ENCODE measurements at regions not wholly inside any gene's neighbourhood (a gene's known extent, or its start where the extent isn't known, plus 50 kb on each side); places are given as distances from the start of the nearest gene placed in this dataset.
"Not testable (repeated sequence)": the region's sequence is repeated elsewhere in the genome, so short reads cannot be mapped to it uniquely, and the experiment has no call there.

DNA sequence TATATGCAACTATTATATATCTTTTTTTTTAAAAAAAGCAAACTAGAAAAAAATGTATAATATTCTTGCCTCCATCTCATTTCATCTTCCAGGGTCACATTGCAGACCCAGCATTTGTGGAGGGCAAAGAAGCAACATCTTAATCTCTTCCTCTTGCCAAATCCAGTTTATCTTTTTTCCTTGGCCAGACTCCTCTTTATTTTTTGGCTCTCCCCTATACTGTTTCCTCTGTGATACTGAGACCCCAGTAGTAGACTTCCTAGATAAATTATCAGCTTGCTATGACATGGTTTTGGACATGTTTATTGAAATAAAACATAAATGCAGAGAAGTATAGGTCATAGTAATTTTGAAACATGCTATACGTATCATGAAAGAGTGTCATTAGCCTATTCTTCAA is 303.8 kb upstream of the DDHD1 start:
- no peak for DNase-seq

DNA sequence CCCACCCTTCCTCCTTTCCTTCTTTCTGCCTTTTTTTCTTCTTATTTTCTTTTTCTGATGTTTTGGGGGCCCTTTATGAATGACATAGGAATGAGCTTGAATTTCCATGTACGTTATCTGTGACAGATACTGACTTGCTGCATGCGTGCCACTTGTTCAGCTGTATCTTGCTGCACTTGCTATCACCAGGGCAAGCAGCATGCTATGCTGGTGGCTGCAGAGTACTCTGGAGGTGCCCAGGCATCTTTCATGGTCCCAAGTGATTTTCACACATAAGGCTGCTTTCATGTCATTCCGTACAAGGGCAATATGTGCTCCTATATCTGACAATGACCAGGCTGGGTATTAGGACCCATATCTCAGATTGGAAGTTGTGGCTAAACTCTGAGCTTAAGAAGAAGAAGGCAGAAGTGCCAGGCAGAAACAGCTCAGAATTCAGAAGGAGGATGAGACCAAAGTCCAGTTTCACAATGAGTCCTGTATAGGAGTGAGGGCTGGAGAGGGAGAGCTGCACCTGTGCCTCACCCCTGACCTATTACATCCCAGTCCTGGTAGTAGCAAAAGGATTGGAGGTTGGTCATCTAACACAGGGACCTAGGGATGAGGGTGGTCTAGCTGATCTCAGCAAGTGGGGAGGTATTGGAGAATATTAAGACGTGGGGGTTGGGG is 299.0 kb upstream of the DDHD1 start:
- DNase-seq: no peak

GRCh38 chr14:53450871-53451270 is 297.7 kb upstream of the DDHD1 start:
- DNase-seq: no peak

DNA sequence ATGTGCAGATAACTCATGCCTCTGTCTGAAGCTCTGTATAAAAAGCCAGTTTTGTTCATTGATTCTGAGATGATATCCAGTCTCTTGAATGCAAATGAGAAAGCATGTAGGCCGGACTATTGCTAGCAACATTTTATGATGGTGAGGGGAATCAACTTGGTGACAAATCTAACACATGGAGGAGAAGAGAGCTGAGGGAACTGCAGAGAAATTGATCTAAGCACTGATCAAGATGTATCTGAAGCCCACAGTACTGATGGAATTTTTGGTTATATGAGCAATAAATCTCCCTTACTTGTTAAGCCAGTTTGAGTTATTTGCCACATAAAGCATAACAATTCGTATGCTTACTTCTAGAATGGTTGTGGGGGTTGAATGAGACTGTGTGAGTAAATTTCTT is 295.6 kb upstream of the DDHD1 start:
- no peak for DNase-seq

GRCh38 chr14:53444677-53445312 is 291.7 kb upstream of the DDHD1 start:
- DNase-seq: no peak

GRCh38 chr14:53441789-53442188 is 288.7 kb upstream of the DDHD1 start:
- no peak for DNase-seq

DNA sequence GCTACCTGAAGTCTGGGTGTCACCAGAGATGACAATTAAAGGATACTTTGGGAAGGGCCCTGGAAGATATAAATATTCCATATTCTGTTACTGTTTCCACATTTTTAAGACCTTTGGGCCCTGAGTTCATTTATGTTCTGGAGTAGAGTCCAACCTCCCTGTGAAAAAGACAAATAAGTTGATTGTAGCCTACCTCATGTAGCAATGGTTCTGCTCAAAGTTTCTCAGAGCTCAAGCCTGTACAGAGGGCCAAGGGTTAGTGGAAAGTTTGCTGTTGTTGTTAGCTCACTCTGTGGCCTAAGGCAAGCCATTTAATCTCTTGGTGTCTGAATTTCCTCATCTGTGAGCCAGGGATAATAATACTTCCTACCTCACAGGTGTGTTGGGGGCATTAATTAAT is 284.7 kb upstream of the DDHD1 start:
- no peak for DNase-seq

DNA sequence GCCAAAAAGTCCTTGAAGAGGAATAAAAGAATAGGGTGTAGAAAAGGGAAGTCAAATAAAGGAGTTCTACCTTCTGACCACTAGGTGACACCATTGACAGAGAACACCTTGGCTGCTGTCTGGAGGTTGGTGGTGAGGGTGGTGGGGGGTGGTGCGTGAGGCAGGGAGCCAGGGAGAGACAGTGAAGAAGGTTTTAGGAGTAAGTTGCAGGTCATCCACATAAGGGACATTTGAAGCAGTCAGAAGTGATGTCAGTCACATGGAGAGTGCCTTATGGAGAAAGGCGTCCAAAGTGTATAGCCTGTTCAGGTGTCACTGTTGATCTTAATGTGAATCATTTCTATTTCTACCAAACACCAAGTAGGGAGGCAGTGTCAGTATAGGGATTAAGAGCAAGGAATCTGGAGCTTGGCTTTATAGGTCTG is 279.3 kb upstream of the DDHD1 start:
- DNase-seq: no peak

DNA sequence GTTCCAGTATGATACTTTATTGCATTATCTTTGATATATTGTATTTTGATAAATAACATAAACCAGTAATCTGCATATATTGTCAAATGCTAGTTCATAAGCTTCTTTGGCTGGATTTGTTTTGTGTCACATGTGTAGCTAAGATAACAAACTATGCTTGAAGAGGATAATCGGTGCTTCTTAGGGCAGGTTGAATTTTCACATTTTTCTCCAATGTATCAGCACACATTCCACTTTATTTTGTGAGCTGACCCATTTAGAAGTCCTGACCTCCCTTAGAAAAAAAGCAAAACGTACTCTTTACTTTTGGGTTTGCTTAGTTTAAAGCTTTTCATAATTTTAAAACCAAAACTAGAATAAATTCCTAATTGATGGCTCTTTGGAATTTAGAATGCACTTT is 277.7 kb upstream of the DDHD1 start:
- no peak for DNase-seq

DNA sequence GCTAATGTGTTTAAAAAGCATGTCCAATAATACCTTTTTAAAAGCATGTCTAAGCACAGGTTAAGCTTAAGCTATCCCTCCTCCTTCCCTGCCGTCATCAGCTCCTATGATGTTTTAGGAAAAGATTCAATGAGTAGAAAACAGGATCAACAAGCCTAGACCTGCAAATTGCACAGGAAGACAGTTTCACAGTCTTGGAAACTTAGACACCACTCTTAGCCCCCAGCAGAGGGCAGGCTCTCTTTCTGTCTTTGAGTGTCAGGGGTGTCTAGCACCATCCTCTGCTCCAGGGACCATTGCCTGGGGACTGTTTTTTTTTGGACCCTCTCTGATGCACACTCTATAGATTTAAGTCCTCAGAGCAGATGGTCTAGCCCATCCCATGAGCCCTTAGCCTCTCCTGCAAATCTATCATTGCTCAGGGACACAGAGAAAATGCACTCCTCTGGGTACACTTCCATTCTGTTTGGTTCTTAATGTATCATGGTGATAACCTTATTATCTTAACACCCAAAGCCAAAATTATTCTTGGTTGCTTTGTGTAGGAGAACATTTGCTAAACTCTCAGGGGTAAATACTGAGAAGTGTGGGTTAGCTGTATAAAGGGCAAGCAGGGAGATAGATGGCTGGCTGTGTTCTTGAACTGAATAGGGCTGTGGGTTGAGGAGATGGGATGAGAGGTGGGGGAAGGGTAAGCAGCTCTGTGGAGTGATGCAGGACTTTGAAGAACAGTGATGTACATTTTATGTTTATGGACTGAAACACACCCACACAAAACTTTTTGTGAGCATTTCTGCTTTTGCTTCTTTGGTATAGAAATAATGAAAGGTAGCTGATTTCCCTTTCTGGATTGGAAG is 259.9 kb upstream of the DDHD1 start:
- no peak for DNase-seq

- DNase-seq: no peak
Measured at GRCh38 chr14:53411125-53411524, 258.0 kb upstream of the DDHD1 start.

DNA sequence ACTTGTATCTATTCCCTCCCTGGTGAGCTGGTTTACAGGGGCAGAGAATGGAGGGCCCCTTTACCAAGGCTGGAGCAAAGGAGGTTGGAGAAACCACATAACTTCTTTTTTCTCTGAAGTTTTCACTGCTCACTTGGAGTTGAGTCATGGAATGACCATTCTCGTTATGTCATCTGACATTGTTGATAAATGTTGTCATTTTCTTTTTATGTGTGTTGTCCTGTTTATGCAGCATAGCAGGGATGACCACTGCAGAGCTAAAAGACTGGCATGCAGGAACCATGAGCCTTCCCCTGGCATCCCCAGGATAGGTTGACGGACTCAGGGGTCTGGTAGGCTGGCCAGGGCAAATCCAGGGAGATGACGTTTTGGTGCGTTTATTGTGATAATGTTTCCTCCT is 256.8 kb upstream of the DDHD1 start:
- DNase-seq: no peak

DNA sequence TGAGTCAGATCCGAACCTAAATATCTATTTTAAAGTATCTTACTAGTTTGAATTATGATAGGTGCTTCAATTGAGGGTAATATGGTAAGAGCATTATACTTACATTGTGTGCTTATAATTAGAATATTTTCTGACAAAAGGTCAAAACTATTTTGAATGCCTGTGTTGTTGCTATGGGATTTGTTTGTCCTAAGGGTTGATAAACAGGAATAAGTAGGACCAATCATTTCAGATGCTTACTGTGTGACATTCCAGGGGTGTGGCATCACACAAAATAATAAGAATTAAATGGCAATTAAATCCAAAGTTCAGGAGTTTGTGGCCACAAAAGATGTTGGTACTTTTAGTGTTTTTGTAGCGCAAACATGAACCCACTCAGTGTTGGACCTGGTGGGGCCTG is 256.2 kb upstream of the DDHD1 start:
- DNase-seq: no peak

- DNase-seq: no peak
Measured at GRCh38 chr14:53408175-53408879, 255.2 kb upstream of the DDHD1 start.

- no peak for DNase-seq
Measured at GRCh38 chr14:53406519-53406918, 253.4 kb upstream of the DDHD1 start.

GRCh38 chr14:53401646-53402045 is 248.5 kb upstream of the DDHD1 start:
- no peak for DNase-seq

- DNase-seq: no peak
Measured at GRCh38 chr14:53399057-53399456, 245.9 kb upstream of the DDHD1 start.

DNA sequence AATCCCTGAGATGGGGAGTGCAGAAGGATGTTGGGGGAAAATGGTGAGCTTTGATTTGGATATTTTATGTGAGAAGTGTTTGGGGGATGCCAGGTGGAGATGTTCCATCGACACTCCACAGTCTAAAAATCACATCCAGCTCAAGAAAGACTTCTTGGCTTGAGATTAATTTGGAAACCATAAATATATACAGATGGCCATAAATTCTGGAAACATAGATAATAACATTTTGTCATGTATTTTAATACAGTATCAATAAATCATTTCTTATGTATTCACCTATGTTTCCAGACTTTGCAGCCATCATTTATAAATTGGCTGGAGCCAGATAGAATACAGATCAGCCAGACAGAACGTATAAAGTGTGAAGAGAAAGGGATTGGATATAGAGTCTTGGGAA is 245.5 kb upstream of the DDHD1 start:
- DNase-seq: no peak

- DNase-seq: not testable (repeated sequence)
Measured at GRCh38 chr14:53395267-53395666, 242.1 kb upstream of the DDHD1 start.

DNA sequence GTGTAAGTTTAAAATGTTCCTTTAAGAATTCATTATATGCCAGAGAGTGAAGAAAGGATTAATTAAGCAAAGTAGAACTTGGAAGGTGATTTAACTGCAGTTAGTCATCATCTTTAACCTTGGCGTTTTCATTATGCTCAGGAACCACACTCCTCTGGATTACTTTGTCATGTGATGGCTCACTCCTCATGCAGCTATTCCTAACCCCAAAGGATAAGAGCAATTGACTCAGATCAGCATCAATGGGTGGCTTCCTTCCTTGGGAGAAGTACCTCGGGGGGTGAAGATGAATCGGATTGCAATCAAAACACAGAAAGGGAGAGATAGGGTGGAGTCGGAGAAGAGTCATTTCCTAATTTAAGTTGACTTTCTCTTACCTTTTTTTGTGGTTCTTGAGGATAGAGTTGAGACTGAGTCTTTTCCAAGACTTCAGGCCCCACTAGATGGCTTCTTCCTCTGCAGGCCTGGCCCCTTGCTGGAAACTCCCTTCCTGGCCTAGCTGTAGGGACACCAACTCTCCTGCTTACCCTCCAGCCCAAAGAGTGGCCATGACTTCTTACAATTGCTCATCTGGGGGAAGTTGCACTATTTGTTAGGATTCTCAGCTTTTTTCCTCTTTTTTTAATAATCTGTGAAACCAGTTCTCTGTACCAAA is 238.6 kb upstream of the DDHD1 start:
- DNase-seq: no peak

GRCh38 chr14:53391156-53391555 is 238.0 kb upstream of the DDHD1 start:
- no peak for DNase-seq

- DNase-seq: no peak
Measured at GRCh38 chr14:53390008-53390407, 236.9 kb upstream of the DDHD1 start.

DNA sequence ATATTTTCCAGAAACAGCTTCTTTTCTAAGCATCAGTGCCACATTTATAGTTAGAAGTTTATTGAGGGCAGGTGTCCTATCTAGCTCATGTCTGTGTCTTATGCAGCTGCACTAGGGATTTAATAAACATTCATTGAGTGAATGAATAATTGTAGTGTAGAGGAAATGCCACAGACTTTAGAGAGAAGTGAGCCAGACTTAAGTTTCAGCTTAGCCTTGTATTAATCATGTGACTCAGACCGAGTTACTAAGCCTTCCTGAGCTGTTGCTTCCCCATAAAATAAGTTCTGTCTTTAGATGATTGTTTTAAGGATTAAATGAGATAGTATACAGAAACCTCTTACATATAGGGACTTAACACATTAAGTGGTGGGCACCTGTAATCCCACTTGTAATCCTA is 236.1 kb upstream of the DDHD1 start:
- DNase-seq: no peak

Data from effector CD4-positive, alpha-beta T cell (primary cell).